BJ (cell line): ENCODE measurements at regions not wholly inside any gene's neighbourhood (a gene's known extent, or its start where the extent isn't known, plus 50 kb on each side); places are given as distances from the start of the nearest gene placed in this dataset.
"Not testable (repeated sequence)": the region's sequence is repeated elsewhere in the genome, so short reads cannot be mapped to it uniquely, and the experiment has no call there.

Experiments
- CTCF ChIA-PET: fragments of 350-600 bp; formaldehyde crosslinking; extraction: SDS; loops from one replicate; lab custom pipeline; 2021; ENCODE audit warnings: antibody characterized with exemption, inconsistent platforms; lab: Yijun Ruan, JAX
- POLR2A ChIA-PET: fragments of 300-600 bp; sonication (Branson Sonifier 250); formaldehyde crosslinking; extraction: SDS; loops from one replicate; lab custom pipeline; 2021; ENCODE audit warnings: antibody characterized with exemption; lab: Charles Lee
- DNase-seq: peaks from one replicate; pipeline ENCODE4 v3.0.0-alpha.2; 2011; ENCODE audit warnings: low read depth
- H3K27me3 ChIP-seq: 2 replicates; pipeline ENCODE4 v1.6.0; 2011; ENCODE audit warnings: low read length; ENCODE audit not compliant: control insufficient read depth, insufficient read depth
- H3K36me3 ChIP-seq: 2 replicates; pipeline ENCODE4 v1.5.1; 2011; ENCODE audit warnings: low read length; ENCODE audit not compliant: control insufficient read depth, insufficient read depth
- H3K4me3 ChIP-seq: 2 replicates; pipeline ENCODE4 v1.5.1; 2011; ENCODE audit warnings: low read depth, mild to moderate bottlenecking, control low read depth, low read length
- TF ChIP-seq, protein P1 (sequence below): IDR thresholded peaks from 2 replicates; pipeline ENCODE4 v1.5.1; 2011; ENCODE audit warnings: low read depth, mild to moderate bottlenecking, control low read depth, inconsistent platforms, low read length, moderate library complexity; ENCODE audit not compliant: insufficient read depth

DNA sequence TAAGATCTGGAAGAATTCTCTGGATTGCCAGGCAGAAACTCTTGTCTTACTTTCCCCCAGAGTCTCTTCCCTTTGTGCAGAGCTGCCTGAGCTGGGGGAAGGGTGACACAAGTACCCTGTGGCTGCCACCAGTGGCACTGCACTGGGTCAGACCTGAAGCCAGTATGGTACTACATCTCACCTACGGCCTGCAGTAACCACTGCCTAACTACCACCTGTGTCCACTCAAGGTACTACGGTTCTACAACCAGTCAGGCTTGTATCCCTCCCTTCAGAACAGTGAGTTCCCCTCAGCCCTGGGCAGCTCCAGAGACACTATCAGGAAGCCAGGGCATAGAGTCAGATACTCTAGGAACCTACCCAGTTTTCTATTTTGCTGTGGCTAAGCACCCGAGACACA lies 212.0 kb upstream of the POU5F2 start:
- TF ChIP-seq, protein P1, sequence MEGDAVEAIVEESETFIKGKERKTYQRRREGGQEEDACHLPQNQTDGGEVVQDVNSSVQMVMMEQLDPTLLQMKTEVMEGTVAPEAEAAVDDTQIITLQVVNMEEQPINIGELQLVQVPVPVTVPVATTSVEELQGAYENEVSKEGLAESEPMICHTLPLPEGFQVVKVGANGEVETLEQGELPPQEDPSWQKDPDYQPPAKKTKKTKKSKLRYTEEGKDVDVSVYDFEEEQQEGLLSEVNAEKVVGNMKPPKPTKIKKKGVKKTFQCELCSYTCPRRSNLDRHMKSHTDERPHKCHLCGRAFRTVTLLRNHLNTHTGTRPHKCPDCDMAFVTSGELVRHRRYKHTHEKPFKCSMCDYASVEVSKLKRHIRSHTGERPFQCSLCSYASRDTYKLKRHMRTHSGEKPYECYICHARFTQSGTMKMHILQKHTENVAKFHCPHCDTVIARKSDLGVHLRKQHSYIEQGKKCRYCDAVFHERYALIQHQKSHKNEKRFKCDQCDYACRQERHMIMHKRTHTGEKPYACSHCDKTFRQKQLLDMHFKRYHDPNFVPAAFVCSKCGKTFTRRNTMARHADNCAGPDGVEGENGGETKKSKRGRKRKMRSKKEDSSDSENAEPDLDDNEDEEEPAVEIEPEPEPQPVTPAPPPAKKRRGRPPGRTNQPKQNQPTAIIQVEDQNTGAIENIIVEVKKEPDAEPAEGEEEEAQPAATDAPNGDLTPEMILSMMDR: no peak
- Histone ChIP-seq H3K27me3 (no peaks in the 10 kb centered on the region), H3K4me3 (no peak overlapping the region), H3K36me3 (no peaks in the 10 kb centered on the region)
- no peak for DNase-seq
- CTCF ChIA-PET: no interaction called here
- POLR2A ChIA-PET: no interaction called here

DNA sequence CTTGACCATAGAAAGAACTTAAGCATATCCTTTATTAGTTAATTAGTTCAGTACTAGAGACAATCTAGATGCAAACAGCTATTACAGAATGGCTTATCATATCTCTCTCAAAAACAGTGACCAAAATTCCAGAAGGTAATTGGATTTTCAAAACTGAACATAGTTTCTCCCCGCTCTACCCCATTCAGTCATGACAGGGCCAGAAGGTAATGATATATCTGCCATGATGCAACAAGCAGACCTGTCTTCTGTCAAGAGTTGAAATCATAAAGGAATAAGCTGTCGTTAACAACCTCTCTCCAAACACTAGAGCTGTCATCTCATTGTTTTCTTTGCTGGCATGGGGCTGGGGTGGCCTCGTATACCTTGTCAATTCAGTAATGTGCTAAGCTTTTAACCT lies 200.5 kb upstream of the POU5F2 start:
- ChIA-PET CTCF (no interaction called here), POLR2A (no interaction called here)
- DNase-seq: no peak
- no peak overlapping the region for H3K4me3 ChIP-seq
- TF ChIP-seq, protein P1: no peak
- no peaks in the 10 kb centered on the region for H3K36me3 ChIP-seq
- H3K27me3 ChIP-seq: no peaks in the 10 kb centered on the region

DNA sequence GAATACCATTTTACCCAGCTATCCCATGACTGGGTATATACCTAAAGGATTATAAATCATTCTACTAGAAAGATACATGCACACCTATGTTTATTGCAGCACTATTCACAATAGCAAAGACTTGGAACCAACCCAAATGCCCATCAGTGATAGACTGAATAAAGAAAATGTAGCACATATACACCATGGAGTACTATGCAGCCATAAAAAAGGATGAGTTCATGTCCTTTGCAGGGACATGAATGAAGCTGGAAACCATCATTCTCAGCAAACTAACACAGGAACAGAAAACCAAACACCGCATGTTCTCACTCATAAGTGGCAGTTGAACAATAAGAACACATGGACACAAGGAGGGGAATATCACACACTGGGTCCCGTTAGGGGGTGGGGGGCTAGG lies 191.9 kb upstream of the POU5F2 start:
- H3K4me3 ChIP-seq, H3K27me3 ChIP-seq, CTCF ChIA-PET, POLR2A ChIA-PET, DNase-seq, H3K36me3 ChIP-seq: not testable (repeated sequence)

DNA sequence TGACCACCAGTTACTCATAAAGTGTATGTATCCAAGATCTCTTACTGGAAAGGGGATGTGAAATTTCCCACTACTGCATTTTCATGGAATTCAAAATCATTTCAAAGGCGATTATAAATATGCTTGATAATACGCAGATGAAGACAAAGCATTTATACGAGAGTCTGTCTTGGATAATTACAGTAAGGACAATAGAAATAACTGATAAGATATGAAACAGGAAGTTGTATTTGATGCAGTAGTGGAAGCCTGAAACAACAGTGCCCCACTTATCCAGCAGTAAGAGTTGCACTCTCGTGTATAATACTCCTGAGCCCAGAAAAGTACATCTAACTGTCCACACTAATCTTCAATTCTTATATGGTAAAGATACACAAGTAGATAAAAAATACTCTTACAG lies 188.7 kb upstream of the POU5F2 start:
- Histone ChIP-seq H3K27me3 (no peaks in the 10 kb centered on the region), H3K36me3 (no peaks in the 10 kb centered on the region), H3K4me3 (no peak overlapping the region)
- DNase-seq: no peak
- CTCF ChIA-PET: no interaction called here
- TF ChIP-seq, protein P1: no peak
- POLR2A ChIA-PET: no interaction called here

DNA sequence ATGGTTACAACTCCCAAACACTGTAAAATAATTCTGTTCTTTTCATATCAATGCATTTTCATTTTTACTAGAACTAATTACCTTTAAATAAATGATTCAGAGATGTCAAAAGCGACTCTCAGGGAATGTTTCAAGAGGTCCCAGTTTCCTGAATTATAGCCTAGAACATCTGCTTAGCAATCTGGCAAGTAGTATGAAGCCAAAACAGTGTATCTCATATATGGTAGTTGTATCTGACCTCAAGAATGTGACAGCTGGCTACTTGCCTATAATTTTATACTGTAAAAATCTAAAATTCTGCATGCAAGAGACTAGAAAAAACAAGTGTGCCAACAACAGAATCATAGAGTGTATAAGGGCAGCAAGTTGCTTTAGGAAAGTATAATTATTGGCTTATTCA lies 187.7 kb upstream of the POU5F2 start:
- no peak for DNase-seq
- H3K4me3 ChIP-seq: no peak overlapping the region
- CTCF ChIA-PET: no interaction called here
- H3K36me3 ChIP-seq: no peaks in the 10 kb centered on the region
- POLR2A ChIA-PET: no interaction called here
- TF ChIP-seq, protein P1: no peak
- H3K27me3 ChIP-seq: no peaks in the 10 kb centered on the region

DNA sequence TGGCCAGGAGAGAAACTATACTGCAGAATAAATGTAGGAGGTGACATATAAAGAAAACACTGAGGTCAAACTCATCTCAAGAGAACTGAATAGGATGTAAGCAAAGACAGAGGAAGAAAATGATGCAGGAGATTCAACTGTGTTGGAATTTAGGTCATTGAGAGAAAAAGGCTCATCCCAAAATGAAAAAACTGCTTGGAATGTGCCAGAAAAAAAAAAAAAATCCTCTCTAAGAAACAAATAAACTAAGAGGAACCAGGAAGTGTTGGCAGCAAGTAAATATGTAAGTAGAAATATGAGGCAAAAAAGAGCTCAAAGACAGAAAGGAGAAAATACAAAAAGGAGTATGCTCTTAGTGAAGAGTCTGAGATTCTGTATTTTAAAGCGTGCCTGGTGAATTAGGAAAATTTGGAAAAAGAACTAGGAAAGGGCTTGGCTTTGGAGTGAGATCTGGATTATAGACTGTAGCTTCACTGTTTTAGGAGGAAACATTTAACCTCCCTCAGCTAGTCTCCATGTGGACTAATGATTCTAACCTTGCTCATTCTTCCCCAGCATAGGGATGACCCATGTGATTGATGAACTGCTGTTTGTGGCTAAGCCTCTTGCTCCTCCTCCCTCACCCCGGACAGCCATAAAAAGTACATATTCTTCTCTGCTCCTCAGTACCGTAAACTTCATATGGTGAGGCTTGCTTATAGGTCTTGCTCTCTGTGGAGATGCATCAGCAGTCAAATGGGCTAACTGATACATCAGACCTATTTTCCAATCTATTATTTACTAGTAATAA lies 185.6 kb upstream of the POU5F2 start:
- TF ChIP-seq, protein P1: no peak
- ChIA-PET CTCF (no interaction called here), POLR2A (no interaction called here)
- Histone ChIP-seq H3K36me3 (no peaks in the 10 kb centered on the region), H3K4me3 (no peak overlapping the region), H3K27me3 (no peaks in the 10 kb centered on the region)
- DNase-seq: no peak
